ENCODE measurements at regions not wholly inside any gene's neighbourhood (a gene's known extent, or its start where the extent isn't known, plus 50 kb on each side); places are given as distances from the start of the nearest gene placed in this dataset.

DNA sequence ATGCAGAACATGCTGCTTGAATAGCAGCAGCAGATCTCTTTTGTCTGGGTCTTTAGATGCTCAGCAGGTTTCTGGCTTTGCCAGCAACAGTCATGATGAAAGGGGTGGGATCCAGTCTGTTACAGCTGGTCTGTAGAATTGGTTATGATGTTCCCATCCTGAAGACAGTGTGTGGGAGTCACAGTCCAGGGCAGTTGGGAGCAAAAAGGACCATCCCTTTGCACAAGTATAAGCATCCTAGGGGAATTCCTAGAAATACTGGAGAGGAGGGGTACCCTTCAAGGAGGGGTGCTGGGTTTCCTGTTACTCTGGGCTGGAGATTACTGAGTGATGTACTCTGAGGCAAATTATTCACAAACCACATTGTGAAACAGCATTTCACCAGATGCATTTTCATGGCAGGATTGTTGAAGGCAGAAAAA is 119.9 kb upstream of the RND3 start:
- no peak for DNase-seq

DNA sequence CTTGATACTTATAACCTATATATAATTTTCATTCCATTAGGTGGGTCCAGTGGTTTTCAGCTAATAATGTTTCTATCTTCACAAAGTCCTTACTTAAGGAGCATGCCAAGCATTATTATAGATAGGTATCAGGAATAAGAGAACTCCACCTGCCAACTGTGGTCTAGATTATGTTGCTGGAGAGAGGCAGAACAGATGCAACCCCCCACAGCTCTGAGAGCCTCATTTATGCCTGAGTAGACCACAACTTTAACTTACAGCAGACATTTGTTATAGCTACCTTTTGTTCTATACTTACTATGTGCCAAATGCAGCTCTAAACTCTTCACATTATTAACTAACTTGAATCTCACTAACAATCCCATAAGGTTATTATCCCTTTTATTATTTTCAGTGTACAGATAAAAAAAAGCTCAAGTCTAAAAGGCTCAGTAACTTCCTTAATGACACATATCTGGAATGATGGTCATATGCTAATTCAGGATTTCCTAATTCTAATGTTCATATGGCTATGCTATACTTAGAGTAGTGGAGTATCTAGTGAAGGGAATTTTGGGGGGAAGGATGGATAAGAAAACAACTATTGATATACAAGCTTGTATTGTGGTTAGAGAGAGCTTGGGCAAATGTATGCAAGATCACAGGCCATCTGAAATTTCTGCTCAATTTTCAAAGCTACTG is 119.1 kb upstream of the RND3 start:
- peak; percentile 16 for DNase-seq

DNA sequence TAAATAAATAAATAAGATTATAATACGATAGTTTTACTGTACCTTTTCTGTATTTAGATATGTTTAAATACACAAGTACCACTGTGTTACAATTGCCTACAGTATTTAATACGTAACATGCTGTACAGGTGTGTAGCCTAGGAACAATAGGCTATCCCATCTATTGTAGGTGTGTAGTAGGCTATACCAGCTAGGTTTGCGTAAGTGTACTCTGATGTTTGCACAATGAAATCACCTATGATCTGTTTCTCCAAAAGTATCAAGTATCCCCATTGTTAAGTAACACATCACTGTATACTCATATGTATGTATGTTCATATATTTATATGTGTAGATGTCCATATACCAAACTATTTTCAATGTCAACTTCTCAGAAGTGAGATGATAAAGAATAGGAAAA is 118.2 kb upstream of the RND3 start:
- no peak for DNase-seq

DNA sequence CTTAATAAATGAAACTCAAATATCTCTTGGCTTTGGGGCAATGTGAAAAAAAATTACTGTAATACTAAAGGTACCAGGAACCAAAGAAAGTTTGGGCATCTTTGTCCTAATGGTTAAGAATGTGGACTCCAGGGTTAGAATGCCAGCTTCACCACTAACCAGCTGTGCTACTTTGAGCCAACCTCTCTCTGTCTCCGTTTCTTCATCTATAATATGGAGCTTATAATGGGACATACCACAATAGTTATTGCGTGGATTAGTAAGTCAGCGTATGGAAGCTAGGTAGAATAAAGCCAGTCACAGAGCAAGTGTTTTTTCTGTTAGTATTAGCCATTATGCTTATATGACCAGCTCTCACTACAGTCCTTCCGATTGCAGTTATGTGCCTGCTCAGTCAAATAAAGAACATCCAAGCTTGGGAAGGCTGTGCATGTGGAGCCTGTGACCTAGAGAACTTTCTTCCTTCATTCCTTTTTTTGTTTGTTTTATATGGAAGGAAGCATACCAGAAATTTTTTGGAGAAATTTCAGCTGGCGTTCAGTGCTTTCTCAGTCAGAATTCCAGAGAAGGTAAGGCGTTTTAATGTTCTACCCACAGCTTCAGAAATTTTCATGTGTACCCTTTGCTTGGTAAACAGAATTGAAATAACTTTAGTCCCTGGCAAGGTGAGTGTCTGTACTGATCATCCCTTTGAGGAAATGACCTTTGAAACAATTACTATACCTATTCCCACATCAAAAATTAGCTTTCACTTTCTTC is 114.0 kb upstream of the RND3 start:
- no peak for DNase-seq

DNA sequence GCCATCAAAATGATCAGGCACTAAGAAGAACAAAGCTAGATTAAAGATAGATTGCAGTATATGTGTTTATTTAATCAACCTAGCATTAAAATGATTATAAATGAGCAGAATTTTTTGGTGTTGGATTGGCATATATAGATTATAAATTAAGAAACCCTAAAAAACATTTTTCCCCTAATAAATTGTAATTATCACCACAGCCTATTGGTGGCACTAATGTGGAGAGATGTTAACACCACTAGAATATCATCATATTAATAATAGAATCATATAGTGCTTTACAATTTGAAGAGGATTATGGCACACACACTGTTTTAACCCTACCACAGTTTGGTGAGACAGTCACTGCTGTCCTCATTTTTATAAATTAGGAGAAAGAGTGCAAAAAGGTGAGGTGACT is 112.4 kb upstream of the RND3 start:
- DNase-seq: no peak

DNA sequence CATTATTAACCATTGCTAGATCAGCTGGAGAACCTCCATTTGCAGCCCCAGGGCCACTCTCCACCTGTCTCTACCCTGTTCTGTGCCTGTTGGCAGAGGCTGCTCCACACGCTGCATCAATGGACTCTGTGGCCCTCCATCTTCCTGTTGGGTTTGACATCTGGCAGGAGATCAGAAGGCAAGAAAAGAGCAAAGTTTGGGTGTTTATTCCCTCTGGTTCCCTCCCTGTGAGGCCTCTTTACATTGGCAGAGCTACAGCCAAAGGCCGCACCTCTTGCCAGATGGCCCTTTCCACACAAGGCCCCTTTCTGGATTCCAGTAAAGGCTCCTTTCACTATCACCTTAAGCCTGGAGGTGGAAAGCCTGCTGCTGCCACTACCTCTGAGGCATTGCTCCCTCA is 110.9 kb upstream of the RND3 start:
- DNase-seq: no peak

DNA sequence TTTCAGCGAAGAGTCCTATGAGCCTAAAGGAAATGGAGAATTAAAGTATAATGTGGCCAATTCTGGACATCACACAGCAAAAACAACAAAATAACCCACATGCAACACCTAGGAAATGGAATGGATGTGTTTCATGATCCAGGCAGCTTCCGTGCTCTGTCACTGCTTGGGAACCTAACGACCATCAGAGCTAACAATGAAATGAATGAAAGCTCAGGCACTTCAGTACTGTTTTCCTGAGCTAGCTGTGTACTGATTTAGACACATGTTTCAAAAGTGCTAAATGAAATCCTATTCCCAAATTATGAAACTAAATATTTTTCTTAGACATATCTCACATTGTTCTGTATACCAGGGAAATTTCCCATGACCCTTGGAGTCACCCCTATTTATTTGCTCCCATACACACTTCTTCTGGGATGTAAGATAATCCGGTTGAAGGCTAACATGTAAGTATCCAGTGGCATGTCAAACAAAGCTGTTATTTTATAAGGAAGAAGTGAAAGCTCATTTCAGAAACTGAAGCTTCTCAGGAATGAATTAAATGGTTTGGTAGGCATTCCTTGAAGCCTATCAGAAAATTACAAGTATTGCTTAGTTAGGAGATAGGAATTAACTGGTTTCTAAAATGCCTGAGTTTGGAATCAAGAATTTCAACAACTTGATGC is 108.5 kb upstream of the RND3 start:
- peak; percentile 2 for DNase-seq

DNA sequence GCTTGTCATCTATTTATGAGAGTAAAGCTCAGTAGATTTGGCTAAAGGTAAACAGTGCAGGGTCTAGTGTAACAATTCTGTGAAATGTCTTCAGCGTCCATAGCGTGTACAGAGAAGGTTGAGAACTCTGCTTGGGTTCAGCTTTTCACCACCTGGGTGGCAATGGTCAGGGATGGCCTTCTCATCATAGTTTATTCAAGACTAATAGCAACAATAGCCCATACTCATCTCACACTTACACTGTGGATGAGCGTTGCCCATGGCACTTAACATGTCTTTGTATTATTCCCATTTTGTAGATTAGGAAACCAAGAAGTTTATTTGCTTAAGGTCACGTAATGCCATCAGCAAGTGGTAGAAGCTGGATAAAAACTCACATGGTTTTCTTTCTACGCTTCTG is 106.8 kb upstream of the RND3 start:
- no peak for DNase-seq

DNA sequence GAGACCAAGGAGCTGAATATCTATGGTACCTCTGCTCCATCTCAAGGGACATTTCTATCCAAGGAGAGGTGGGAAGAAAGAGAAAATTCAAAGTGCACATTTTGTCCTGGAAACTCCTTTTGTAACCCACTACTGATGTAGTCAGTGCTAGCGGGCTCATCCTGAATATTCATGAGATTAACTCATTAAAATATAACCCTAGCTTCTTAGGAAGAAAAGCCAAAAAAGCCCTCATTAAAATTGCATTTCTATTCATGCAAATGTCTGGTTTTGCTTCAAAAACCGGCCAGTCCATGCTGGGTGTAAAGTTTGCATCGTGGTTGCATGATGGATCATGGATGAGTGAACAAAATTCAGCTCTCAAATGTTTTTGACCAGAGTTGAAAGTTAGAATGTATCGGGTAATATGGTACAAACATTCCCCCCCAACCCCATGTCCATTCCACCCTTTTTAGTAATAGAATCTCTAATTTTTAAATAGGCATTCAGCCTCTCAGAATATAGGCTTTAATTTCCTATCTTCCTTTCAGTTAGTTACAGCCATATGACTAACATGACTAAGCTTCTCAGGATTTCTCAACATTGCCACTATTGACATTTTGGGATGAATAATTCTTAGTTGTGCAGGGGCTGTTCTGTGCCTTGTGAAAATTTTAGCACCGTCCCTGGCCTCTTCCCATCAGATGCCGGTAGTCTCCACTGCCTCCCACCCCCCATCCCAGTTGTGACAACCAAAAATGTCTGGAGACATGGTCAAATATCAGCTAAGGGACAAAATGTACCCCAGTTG is 104.2 kb upstream of the RND3 start:
- DNase-seq: no peak

DNA sequence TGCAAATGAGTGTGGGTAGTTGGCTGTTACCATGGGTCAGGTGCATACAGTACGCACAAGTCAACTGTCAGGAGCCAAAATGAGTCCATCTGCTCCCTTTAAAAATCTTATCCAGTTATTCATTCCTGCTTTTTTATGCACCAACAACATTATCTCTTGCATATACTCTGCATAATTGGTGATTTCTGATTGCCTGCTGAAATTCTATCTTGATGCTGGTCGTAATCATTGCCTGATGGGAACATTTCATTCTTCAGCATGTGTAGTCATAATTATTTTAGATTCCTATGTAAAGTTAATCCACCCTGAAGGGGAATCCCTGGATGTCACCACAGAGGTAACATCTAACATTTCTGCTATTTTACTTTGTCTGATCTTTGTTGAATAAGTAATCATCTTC is 102.2 kb upstream of the RND3 start:
- no peak for DNase-seq

DNA sequence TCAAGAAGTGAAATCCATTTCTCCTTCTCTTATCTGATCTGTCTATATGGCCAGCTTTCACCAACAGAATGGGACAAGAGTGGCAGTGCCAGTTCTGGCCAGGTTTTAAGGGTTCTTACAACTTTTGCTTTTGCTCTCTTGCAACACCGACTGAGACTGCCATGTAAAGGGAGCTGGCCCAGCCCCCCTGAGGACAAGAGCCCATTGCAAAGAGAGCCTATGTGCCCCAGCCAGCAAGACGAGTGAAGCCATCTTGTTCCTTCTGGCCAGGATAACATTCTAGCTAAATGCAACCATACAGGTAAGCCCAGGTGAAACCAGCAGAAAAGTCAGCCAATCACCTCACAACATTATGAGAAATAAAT is 101.0 kb upstream of the RND3 start:
- no peak for DNase-seq

DNA sequence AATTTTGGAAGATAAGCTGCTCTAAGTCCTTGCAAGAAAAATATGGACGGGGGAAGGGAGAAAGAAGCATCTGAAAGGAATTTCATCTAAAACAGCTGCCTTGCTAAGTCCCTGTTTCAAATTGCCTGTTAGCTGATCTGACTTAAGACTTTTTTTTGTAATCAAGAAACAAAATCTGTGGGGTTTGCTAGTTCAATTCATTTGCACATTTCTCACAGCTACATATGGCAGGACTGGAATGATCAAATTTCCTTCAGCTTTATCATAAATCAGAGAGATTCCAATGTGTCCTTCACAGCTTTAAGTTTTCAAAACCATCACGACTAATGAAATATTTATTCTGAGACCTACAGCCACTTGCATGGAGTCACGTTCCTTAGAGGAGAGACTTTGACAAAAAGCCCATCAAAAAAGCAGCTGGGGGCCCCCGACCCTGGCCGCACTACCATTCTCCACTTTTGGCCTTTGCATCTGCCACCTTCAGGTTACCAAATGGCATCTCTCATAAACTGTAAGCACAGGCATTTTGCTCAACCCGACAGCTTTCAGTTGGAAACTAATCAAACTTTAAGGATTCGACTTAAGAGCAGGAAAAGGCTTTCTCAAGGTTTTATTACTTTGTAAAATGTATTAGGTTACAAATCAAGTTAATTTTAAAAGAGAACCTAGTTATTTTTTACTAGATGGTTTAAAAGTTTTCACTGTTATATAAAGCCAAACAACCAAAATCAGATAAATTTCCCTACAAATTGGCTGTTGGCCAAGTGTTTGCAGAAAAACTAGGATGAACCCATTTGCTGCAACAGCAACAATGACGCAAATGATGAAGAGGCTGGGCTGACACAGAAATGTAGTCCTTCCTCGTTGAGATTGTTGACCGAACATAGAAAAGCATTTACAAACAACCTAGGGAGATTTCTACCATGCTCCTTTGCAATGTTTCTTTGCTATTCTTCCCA is 100.4 kb upstream of the RND3 start:
- peak; percentile 62 for DNase-seq

DNA sequence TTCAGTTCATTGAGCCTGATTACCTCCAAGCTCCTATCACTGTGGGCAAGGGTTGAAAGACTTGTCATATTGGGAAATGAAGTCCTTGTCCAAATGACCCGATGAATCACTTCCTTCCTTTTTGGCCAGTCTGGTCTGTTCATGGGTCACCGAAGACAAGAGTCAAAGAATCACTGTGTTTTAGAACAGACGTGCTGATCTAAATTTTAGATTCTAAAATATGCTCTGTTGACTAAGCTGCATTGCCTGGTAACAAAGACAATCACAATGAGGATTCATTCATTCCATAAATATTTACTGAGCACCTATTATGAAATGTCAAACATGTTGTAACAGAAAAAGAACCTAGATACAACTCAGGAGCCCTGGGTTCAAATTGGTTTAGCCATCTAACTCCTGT is 99.4 kb upstream of the RND3 start:
- DNase-seq: no peak

DNA sequence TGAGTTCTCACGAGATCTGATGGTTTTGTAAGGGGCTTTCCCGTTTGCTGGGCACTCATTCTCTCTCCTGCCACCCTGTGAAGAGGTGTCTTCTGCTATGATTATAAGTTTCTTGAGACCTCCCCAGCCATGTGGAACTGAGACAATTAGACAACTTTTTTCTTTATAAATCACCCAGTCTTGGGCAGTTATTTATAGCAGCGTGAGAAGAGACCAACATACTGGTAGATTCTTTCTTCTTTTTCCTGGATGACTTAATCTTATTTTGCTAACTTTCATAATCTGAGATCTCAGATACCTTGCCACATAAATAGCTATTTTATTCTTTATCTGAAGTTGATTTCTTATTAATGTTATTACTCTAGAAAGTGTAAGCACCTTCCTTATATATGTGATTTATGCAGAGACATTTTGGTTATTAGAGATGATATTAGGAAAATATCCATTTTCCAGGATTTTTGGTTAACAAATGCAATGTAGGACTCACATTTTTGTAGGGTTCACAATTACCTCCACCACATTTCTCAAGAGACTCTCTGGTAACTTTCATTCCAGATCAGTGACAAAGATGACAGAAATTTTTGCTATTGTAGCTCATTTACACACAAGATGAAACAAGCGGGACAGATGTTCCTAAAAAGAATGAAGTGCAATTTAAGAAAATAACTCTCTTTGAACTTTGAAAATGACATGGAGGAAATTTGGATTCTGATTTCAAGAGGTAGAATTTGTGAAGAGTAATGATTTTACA is 97.9 kb upstream of the RND3 start:
- no peak for DNase-seq

DNA sequence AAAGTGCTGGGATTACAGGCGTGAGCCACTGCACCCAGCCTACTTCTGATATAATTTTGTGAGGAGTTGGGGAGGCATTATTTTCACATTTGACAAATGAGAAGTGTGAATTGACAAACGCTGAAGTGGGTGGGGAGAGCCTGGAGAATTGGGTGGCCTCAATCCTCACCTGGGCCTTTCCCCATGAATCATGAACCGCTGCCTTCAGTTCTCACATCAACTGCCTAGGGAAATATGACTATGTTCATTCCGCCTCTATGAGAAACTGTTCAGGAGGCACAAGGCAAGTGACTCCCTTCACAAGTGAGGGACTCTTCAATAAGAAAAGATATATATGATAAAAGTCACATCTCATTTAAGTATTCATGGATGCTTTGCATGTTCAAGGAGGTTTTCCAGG is 96.6 kb upstream of the RND3 start:
- DNase-seq: no peak

DNA sequence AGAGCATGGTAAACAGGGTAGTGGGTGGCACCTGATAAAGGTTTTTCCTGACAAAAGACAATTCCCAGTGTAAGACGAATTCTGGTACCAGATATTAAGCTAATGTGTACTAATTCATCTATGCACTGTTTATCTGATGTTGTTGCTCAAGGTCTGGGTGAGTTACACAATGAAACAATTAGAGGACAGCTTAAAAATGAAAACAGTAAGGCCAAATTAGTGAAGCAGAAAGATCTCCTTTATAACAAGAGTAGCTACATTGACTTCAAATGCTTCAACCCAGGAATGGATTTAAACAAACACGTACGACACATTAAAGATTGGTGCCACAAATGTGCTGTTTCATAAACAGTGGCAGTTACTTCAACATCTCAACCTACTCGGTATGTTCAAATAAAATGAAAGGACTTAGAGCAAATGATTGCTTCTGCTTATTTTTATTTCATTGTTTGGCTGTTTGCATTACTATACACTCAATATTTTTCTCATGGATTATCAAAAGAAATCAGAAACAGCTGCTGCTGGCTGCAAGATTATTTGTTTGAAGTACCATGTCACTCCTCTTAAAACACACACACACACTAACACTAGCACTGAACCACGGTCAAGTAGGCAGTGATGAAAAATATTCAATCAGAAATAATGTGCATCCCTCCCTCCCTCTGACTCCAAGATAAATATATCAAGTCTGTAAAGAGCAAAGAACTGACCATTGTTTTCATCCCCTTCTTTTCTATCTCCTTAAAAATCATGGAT is 94.4 kb upstream of the RND3 start:
- no peak for DNase-seq

DNA sequence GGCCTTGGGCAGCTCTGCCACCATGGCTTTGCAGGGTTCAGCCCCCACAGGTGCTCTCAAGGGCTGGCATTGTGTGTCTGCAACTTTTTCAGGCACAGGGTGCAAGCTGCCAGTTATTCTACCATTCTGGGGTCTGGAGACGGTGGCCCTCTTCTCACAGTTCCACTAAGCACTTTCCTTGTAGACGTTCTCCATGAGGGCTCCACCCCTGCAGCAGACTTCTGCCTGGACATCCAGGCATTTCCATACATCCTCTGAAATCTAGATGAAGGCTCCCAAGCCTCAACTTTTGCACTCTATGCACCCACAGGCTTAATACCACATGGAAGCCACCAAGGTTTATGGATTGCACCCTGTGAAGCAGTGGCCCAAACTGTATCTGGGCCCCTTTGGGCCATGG is 91.0 kb upstream of the RND3 start:
- DNase-seq: no peak

DNA sequence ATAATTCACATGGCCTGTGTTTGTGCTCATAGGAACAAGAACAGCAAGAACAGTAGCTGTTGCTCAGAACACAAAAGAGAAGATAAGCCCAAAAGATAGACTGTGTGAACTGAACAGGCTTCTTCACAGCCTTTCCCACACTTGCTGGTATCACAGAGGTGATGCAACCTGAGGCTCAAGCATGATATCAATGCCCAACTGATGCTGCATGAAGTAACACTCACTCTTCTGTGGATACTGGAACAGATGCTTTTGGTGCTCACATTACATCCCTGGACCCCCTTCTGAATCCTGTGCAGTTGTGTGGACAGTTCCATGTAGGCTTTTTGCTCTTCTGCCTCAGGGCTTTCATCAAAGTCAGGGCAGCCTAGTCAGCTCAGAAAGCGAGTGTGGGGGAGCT is 88.4 kb upstream of the RND3 start:
- DNase-seq: no peak

DNA sequence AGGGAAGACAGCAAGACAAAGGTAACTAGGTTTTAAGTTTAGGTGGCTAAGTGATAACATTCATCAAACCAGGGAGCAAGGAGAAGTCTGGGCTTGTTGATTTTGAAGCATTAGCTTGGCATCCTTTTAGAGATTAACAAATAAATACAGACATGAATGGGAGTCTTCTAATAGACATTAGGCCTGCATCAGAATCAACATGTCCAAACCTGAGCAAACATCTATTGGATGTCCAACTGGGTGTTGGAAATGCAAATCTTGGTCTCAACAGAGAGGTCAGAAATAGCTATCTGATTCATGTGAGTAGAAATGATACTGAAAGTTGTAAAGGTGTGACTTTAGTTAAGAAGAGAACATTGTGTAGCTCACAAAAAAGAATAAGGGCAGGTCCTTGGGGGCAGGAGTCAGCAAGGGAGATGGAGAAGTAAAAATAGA is 85.5 kb upstream of the RND3 start:
- DNase-seq: no peak

DNA sequence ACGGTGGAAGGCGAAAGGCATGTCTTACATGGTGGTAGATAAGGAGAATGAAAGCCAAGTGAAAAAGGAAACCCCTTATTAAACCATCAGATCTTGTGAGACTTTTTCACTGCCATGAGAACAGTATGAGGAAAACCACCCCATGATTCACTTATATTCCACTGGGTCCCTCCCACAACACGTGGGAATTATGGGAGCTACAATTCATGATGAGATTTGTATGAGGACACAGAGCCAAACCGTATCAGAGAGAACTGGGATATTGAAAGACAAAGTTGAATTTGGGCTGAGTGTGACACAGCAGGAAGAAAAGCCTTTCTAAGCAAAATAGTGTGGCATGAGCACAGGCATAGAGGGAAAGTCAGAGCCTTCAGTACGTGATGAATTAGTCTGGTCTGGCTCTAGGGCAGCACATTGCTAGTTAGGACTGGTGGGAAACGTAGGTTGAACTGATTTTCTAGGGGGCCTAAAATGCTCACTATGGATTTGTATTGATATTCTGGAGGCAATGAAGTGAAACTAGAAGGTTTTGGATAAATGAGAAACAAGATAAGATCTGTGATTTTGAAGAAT is 84.8 kb upstream of the RND3 start:
- no peak for DNase-seq

Measured in NCI-H524 treated with DMSO at 0.1 percent for 48 hours (cell line).